GM12891 (cell line): ENCODE measurements at regions not wholly inside any gene's neighbourhood (a gene's known extent, or its start where the extent isn't known, plus 50 kb on each side); places are given as distances from the start of the nearest gene placed in this dataset.

Experiments
- DNase-seq: peaks from one replicate; pipeline ENCODE4 v3.0.0; 2011; ENCODE audit warnings: low spot score; ENCODE audit not compliant: insufficient read length
- FAIRE-seq: peaks from 2 replicates; lab custom pipeline; 2011; peaks lifted over from hg19 to GRCh38; lab: Jason Lieb, UNC
- PAX5 ChIP-seq: IDR thresholded peaks from 2 replicates; pipeline ENCODE4 v1.6.1; 2011; ENCODE audit warnings: low read length, moderate library complexity, mild to moderate bottlenecking; ENCODE audit not compliant: insufficient read depth, severe bottlenecking
- POLR2A ChIP-seq: IDR thresholded peaks from 2 replicates; pipeline ENCODE4 v1.6.1; 2011; ENCODE audit warnings: low read depth, low read length, control low read depth
- POLR2AphosphoS5 ChIP-seq: IDR thresholded peaks from 2 replicates; pipeline ENCODE4 v1.6.1; 2011; ENCODE audit warnings: low read depth, low read length, control low read depth
- POU2F2 ChIP-seq: IDR thresholded peaks from 2 replicates; pipeline ENCODE4 v1.6.1; 2011; ENCODE audit warnings: low read depth, mild to moderate bottlenecking, control low read depth, low read length, moderate library complexity
- SPI1 ChIP-seq: IDR thresholded peaks from 2 replicates; pipeline ENCODE4 v1.6.1; 2011; ENCODE audit warnings: low read depth, low read length, control low read depth
- TAF1 ChIP-seq: IDR thresholded peaks from 2 replicates; pipeline ENCODE4 v1.6.1; 2011; ENCODE audit warnings: low read depth, low read length, control low read depth

- TF ChIP-seq POU2F2 = no peak
- no peak for TF ChIP-seq SPI1
- no peak for TF ChIP-seq TAF1
- no peak for TF ChIP-seq POLR2A
- no peak for TF ChIP-seq POLR2AphosphoS5
- TF ChIP-seq PAX5 = no peak
- no peak for FAIRE-seq
- no peak for DNase-seq
Measured at GRCh38 chr10:31702954-31703353, 225.7 kb downstream of the ARHGAP12 start.

GRCh38 chr10:31702005-31702404 lies 226.6 kb downstream of the ARHGAP12 start:
- no peak for FAIRE-seq
- DNase-seq = no peak
- TF ChIP-seq POLR2A (peak; percentile 33; the same call in 1 of the 2 replicates), POLR2AphosphoS5 (no peak), TAF1 (peak; percentile 63; the same call in 1 of the 2 replicates), POU2F2 (no peak), SPI1 (peak; percentile 92), PAX5 (no peak)

DNA sequence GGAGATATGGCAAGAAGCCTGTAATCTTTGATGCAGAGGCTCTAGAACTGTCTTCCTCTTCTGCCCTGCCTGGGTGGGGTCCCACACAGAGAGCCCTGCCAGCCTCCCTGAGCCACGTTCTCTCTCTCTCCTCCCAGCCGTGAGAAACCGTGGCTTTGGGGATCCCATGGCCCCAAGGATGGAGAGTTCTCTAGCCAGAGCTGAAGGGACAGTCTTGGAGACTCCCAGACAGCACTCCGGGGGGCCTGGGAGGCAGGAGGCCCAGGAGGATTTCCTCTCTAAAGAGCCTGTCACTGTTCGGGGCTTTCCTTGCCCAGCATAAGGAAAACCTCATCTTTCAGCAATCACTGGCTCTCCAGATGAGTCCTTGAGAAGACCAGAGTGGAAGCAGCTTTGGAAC lies 227.1 kb downstream of the ARHGAP12 start:
- FAIRE-seq = no peak
- no peak for TF ChIP-seq PAX5
- TF ChIP-seq POLR2A = no peak
- no peak for TF ChIP-seq POLR2AphosphoS5
- no peak for TF ChIP-seq TAF1
- TF ChIP-seq SPI1 = no peak
- no peak for TF ChIP-seq POU2F2
- DNase-seq = no peak

- TF ChIP-seq PAX5 (no peak), SPI1 (no peak), POLR2A (no peak), POLR2AphosphoS5 (no peak)
- no peak for DNase-seq
- FAIRE-seq = no peak
Measured at GRCh38 chr10:31700181-31700611, 228.4 kb downstream of the ARHGAP12 start.

DNA sequence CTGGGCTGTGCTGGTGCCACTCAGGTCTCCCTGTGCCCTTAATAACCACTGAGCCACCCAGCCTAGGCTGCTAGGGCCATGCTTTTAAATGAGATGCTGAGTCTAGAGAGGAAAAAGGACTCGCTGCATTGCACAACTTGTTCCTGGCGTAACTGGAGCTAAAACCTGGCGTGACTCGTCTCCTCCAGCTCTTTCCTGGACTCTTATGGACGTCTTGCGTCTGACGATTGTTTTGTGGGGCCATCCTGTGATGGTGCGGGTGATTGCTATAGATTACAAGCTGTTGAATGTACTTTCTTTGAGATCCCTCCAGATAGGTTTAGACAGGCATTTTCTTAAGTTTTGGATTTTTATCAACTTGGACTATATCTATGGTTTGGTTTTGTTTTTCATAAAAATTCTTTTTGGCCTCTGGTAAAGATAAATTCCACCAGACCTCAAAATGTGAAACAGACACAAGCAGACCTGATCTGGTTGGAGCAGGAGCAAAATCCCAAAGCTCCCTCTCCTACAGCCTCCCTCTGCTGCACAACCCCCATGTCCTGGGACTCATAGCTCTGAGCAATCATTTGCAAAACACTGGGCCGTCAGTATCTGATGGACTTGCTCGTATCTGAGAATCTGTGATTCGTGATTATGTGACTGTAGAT lies 230.3 kb downstream of the ARHGAP12 start:
- no peak for DNase-seq

GRCh38 chr10:31697271-31698180 lies 231.1 kb downstream of the ARHGAP12 start:
- no peak for DNase-seq
- no peak for FAIRE-seq

More for the DNA sequence above, 230.3 kb downstream of the ARHGAP12 start:
- FAIRE-seq = no peak
- TF ChIP-seq PAX5 (no peak), POLR2AphosphoS5 (no peak), TAF1 (no peak), POU2F2 (no peak), POLR2A (no peak), SPI1 (no peak)

DNA sequence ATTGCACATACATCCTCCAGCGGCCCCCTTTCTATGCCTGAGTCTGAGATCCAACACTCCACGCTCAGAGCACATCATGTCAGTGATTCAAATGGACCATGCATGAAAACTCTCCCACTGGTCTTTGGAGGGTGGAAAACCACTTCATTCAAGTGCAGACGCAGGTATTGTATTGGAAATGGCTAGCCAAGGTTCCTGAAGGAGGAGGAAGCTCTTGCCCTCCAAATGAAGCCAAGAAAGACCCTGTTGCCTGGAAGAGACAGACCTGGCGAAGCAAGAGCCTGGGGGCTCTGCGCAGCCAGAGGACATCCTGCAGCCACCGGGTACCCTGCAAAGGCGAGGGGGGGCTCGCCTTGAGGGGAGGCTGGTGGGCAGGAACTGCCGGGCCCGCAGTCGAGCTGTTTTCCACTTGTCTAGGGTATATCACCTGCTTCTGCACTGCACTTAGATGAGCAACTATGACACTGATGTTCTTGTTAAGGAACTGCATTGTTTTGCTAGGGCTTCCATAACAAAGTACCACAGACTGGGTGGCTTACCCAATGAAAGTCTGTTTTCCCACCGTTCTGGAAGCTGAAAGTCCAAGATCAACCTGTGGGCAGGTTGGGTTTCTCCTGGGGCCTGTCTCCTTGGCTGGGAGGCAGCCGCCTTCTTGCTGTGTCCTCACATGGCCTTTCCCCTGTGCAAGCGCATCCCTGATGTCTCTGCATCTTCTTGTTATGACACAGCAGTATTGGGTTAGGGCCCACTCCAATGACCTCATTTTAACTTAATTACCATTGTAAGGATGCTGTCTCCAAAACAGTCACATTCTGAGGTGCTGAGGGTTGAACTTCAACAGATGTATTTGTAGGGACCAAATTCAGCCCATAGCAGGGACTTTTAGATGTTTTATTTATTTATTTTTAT lies 233.4 kb downstream of the ARHGAP12 start:
- DNase-seq = no peak

More at GRCh38 chr10:31697271-31698180, 231.1 kb downstream of the ARHGAP12 start:
- TF ChIP-seq TAF1 = no peak

GRCh38 chr10:31694126-31694685 lies 234.4 kb downstream of the ARHGAP12 start:
- TF ChIP-seq TAF1 (no peak), POLR2AphosphoS5 (no peak), SPI1 (no peak), POLR2A (no peak), POU2F2 (no peak), PAX5 (no peak)
- FAIRE-seq (no peak), DNase-seq (no peak)

More for the DNA sequence above, 233.4 kb downstream of the ARHGAP12 start:
- TF ChIP-seq SPI1 = no peak
- no peak for TF ChIP-seq POLR2A
- no peak for TF ChIP-seq PAX5
- no peak for TF ChIP-seq POU2F2
- no peak for TF ChIP-seq TAF1
- FAIRE-seq = no peak
